Adrenal gland (tissue), 9 donors: ENCODE measurements at regions not wholly inside any gene's neighbourhood (a gene's known extent, or its start where the extent isn't known, plus 50 kb on each side); places are given as distances from the start of the nearest gene placed in this dataset.
"Not testable (repeated sequence)": the region's sequence is repeated elsewhere in the genome, so short reads cannot be mapped to it uniquely, and the experiment has no call there.

ENCODE experiments used
- DNase-seq, 7 donors: peaks; one replicate each; pipeline ENCODE4 v3.0.0-alpha.2; 2019 to 2020
- H3K27ac ChIP-seq, 5 donors: fragments of 200-600 bp; sonication (generic) in 4 of 5; 1 replicate in 3 of 5; 2 replicates in 2 of 5; pipeline versions ENCODE4 v1.5.1 to v1.8.0; 2016 to 2020; ENCODE audit warnings: mild to moderate bottlenecking in 1 of 5
- H3K27me3 ChIP-seq: fragments of 200-600 bp; 2 replicates; pipeline ENCODE4 v1.8.0; 2021
- H3K36me3 ChIP-seq, 2 donors: fragments of 200-600 bp; replicated peaks in 1 of 2; 1 replicate in 1 of 2; 2 replicates in 1 of 2; pipeline versions ENCODE4 v1.5.1 to v1.8.0; 2018 to 2022
- H3K4me1 ChIP-seq, 2 donors: fragments of 200-600 bp; replicated peaks in 1 of 2; 1 replicate in 1 of 2; 2 replicates in 1 of 2; pipeline versions ENCODE4 v1.5.1 to v1.8.0; 2018 to 2021
- H3K4me3 ChIP-seq, 4 donors: fragments of 200-600 bp; sonication (generic) in 3 of 4; one replicate each; pipeline ENCODE4 v1.5.1; 2016 to 2018
- H3K9me3 ChIP-seq, 3 donors: fragments of 200-600 bp; sonication (generic) in 1 of 3; replicated peaks in 1 of 3; 1 replicate in 2 of 3; 2 replicates in 1 of 3; pipeline versions ENCODE4 v1.5.1 to v1.8.0; 2016 to 2021
- POLR2A ChIP-seq, 2 donors: fragments of 450-650 bp; IDR thresholded peaks; one replicate each; pipeline ENCODE4 v1.6.1; 2017; ENCODE audit warnings: antibody characterized with exemption in 2 of 2, mild to moderate bottlenecking in 2 of 2, moderate library complexity in 1 of 2
- WGBS, 4 donors: extraction: QIAGEN DNeasy Blood & Tissue Kit in 2 of 4; methylation state at CpG; one replicate each; pipeline versions ENCODE4 v1.1.5 to v1.1.7; 2013 to 2017; 5-methylcytosine and 5-hydroxymethylcytosine counted together
- intact Hi-C, 2 donors: fragments of 100-400 bp; cut with DNase I; formaldehyde crosslinking; loops; one replicate each; pipeline versions ENCODE4 v1.14.1 to v1.15.0; 2022 to 2023
- TF ChIP-seq, protein P1 (sequence below), 6 experiments: fragments of 450-650 bp in 4 of 6; fragments of 200-600 bp in 2 of 6; sonication (generic) in 1 of 6; IDR thresholded peaks; 1 replicate in 5 of 6; 2 replicates in 1 of 6; pipeline versions ENCODE4 v1.5.1 to v1.8.0; 2016 to 2021; ENCODE audit warnings: antibody characterized with exemption in 6 of 6, mild to moderate bottlenecking in 2 of 6, moderate library complexity in 1 of 6
- donor health status: healthy with polysubstance abuse.
- donor health status: Bipolar disorder and iron deficiency.
- donor health status: DM: yes; HTN: yes; CAD: no.
- donor health status: DM: no; HTN: no; CAD: no.
- donor health status: DM: no; HTN: no; CAD: no.

DNA sequence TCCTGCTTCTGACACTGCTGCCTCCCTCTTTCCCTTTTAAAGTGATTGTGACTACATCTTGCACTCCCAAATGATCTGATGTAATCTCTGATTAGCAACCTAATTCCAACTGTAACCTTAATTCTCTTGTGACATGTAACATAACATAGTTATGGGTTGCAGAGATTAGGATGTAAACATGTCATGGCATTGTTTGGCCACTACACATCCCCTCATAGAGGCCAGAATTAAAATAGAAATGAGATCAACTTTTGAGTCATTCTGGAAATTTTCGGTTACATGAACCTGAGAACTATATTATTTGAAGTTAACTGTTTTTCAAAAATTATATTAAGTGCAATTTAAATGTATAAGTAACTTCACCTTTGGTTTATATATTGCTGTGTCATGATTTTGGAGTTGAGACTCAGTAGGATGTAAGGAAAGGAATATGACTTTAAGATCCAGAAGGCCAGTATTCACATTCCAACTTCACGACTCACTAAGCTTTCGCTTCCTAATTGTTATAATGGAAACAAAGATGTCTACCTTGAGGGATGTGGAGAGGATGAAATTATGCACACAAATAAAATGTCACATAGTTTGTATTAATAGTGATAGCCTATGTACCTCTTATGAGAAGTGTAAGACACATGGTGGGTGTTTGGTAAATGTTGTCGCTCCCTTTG lies 611.9 kb upstream of the MAP3K7 start:
- Histone ChIP-seq H3K4me3 (no peak overlapping the region), H3K27me3 (no peaks in the 10 kb centered on the region), H3K36me3 (no peaks in the 10 kb centered on the region), H3K4me1 (no peaks in the 10 kb centered on the region), H3K27ac (no peak overlapping the region), H3K9me3 (no peaks in the 10 kb centered on the region)
- no peak for DNase-seq
- TF ChIP-seq POLR2A (IDR thresholded peaks at IDR 0.05), result no peak
- TF ChIP-seq, protein P1, sequence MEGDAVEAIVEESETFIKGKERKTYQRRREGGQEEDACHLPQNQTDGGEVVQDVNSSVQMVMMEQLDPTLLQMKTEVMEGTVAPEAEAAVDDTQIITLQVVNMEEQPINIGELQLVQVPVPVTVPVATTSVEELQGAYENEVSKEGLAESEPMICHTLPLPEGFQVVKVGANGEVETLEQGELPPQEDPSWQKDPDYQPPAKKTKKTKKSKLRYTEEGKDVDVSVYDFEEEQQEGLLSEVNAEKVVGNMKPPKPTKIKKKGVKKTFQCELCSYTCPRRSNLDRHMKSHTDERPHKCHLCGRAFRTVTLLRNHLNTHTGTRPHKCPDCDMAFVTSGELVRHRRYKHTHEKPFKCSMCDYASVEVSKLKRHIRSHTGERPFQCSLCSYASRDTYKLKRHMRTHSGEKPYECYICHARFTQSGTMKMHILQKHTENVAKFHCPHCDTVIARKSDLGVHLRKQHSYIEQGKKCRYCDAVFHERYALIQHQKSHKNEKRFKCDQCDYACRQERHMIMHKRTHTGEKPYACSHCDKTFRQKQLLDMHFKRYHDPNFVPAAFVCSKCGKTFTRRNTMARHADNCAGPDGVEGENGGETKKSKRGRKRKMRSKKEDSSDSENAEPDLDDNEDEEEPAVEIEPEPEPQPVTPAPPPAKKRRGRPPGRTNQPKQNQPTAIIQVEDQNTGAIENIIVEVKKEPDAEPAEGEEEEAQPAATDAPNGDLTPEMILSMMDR (IDR thresholded peaks at IDR 0.05), result no peak
- intact Hi-C loops, result no loop called here
- WGBS, 4 donors, result 69 to 91% (median 85%) methylated on average over 4 of the region's 4 CpGs

DNA sequence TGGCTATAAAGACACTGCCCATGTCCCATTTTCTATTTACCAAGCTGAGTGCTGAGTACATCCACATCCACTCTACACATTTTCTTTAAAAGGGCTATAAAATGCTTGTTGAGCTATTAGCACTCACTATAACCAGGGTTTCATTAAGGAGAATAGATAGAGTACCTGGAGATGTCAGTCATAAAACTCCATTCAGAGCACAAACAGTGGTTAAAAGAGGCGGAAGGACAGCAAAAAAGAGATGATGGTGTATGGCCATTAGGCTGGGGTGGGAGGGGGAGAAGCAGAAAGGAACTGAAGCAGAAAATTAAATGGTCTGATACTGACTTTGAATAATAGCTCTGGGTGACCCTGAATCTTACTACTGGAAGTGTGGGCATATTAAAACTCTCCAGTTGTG lies 609.9 kb upstream of the MAP3K7 start:
- Histone ChIP-seq H3K4me3 (no peak overlapping the region), H3K27me3 (no peaks in the 10 kb centered on the region), H3K27ac (no peak overlapping the region), H3K4me1 (no peaks in the 10 kb centered on the region), H3K36me3 (no peaks in the 10 kb centered on the region), H3K9me3 (no peaks in the 10 kb centered on the region)
- intact Hi-C loops, result no loop called here
- TF ChIP-seq POLR2A (IDR thresholded peaks at IDR 0.05), result no peak
- TF ChIP-seq, protein P1 (IDR thresholded peaks at IDR 0.05), result no peak
- 75 to 97% (median 90%) methylated on average over 1 of the region's 1 CpG for WGBS, 4 donors
- DNase-seq, result no peak

DNA sequence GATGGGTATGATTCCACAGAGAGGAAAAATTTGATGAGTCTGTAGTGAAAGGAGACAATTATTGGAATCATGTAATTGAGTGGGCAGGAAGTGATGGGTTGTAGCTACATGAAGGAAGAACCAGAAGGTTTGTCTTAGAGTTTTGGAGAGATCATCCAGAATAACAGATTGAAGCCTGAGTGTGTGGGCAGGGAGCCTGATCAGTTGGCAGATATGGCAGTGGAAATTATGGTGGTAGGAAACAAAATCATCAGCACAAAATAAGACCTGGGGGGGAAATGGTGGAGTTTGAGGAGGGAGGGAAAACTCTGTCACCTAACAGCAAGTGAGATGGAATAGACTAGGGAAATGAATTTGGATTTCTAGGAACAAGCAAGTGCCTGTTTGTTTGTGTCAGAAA lies 606.6 kb upstream of the MAP3K7 start:
- Histone ChIP-seq H3K27me3 (no peaks in the 10 kb centered on the region), H3K4me3 (no peak overlapping the region), H3K4me1 (no peaks in the 10 kb centered on the region), H3K36me3 (no peaks in the 10 kb centered on the region), H3K27ac (no peak overlapping the region), H3K9me3 (no peaks in the 10 kb centered on the region)
- no peak for TF ChIP-seq POLR2A (IDR thresholded peaks at IDR 0.05)
- TF ChIP-seq, protein P1 (IDR thresholded peaks at IDR 0.05), result no peak
- DNase-seq, result no peak
- intact Hi-C loops, result no loop called here

DNA sequence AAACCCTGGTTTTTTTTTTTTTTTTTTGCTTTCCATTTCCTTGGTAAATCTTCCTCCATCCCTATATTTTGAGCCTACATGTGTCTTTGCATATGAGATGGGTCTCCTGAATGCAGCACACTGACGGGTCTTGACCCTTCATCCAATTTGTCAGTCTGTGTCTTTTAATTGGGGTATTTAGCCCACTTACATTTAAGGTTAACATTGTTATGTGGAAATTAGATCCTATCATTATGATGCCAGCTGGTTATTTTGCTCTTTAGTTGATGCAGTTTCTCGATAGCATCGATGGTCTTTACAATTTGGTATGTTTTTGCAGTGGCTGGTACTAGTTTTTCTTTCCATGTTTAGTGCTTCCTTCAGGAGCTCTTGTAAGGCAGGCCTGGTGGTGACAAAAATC lies 603.2 kb upstream of the MAP3K7 start:
- H3K27me3 ChIP-seq, intact Hi-C loops, H3K4me3 ChIP-seq, H3K4me1 ChIP-seq, H3K36me3 ChIP-seq, H3K27ac ChIP-seq, DNase-seq, H3K9me3 ChIP-seq: not testable (repeated sequence)
- WGBS, 4 donors, result 86 to 96% (median 90%) methylated on average over 3 of the region's 3 CpGs

DNA sequence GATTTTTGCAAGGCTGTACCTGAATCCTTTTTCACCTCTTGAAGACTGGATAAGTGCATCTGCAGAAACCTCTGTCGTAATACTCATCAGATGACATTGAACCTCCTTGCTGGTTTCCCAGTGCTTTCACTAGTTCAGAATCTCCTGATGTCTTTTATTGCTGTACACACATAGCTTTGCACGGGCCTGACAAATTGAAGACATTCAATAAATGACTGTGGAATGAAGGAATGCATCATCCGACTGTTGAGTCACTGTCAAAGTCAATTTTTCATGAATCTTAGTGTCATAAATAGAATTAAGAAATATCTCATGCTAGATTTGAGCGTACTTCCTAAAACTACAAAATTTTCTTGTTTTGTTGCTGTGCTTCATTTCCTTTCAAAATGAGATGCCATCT lies 598.2 kb upstream of the MAP3K7 start:
- DNase-seq, result no peak
- WGBS, 4 donors, result 83 to 87% (median 85%) methylated on average over 4 of the region's 4 CpGs
- no peaks in the 10 kb centered on the region for H3K4me1 ChIP-seq
- H3K27me3 ChIP-seq, result no peaks in the 10 kb centered on the region
- no peak overlapping the region for H3K27ac ChIP-seq
- no peak for TF ChIP-seq POLR2A (IDR thresholded peaks at IDR 0.05)
- TF ChIP-seq, protein P1 (IDR thresholded peaks at IDR 0.05), result no peak
- H3K9me3 ChIP-seq, result no peaks in the 10 kb centered on the region
- H3K36me3 ChIP-seq, result no peaks in the 10 kb centered on the region
- no peak overlapping the region for H3K4me3 ChIP-seq
- intact Hi-C loops, result no loop called here
